HEK293 (cell line): ENCODE measurements at regions not wholly inside any gene's neighbourhood (a gene's known extent, or its start where the extent isn't known, plus 50 kb on each side); places are given as distances from the start of the nearest gene placed in this dataset.

Source experiments
- CTCF ChIA-PET: fragments of 350-600 bp; formaldehyde crosslinking; extraction: SDS; loops from one replicate; lab custom pipeline; 2021; ENCODE audit warnings: antibody characterized with exemption; lab: Yijun Ruan, JAX
- POLR2A ChIA-PET: fragments of 300-600 bp; formaldehyde crosslinking; extraction: SDS; loops from one replicate; lab custom pipeline; 2020; ENCODE audit warnings: antibody characterized with exemption, inconsistent platforms; lab: Yijun Ruan, JAX
- H3K27ac ChIP-seq: fragments of 200-500 bp; sonication (Bioruptor generic); 2 replicates; pipeline ENCODE4 v1.5.1; 2014; ENCODE audit warnings: low read depth, low read length, control low read depth, inconsistent platforms; ENCODE audit errors: extremely low read depth
- H3K36me3 ChIP-seq, 2 experiments: fragments of 200-500 bp in 1 of 2; sonication (Bioruptor generic) in 1 of 2; 1 replicate in 1 of 2; 2 replicates in 1 of 2; pipeline ENCODE4 v1.5.1; 2014 to 2017; ENCODE audit warnings: inconsistent platforms in 2 of 2, low read length in 2 of 2; ENCODE audit not compliant: control insufficient read depth in 2 of 2, insufficient read depth in 1 of 2
- H3K4me1 ChIP-seq: fragments of 200-500 bp; sonication (Bioruptor generic); 2 replicates; pipeline ENCODE4 v1.5.1; 2014; ENCODE audit warnings: mild to moderate bottlenecking, low read length, inconsistent platforms; ENCODE audit not compliant: control insufficient read depth, insufficient read depth
- H3K4me3 ChIP-seq: 2 replicates; pipeline ENCODE4 v1.5.1; 2011; ENCODE audit warnings: low read depth, mild to moderate bottlenecking, control low read depth, low read length, moderate library complexity
- H3K9me3 ChIP-seq: fragments of 200-500 bp; sonication (Bioruptor generic); 2 replicates; pipeline ENCODE4 v1.5.1; 2014; ENCODE audit warnings: low read depth, low read length, inconsistent platforms; ENCODE audit not compliant: control insufficient read depth, insufficient read depth
- KLF7 ChIP-seq: fragments of 450-650 bp; formaldehyde crosslinking; IDR thresholded peaks from 2 replicates; pipeline ENCODE4 v1.5.1; 2016; ENCODE audit warnings: missing biosample characterization, missing genetic modification characterization, borderline replicate concordance
- PATZ1 ChIP-seq: fragments of 450-650 bp; formaldehyde crosslinking; IDR thresholded peaks from 2 replicates; pipeline ENCODE4 v1.5.1; 2016; ENCODE audit warnings: missing biosample characterization, missing genetic modification characterization
- PBX3 ChIP-seq: sonication (generic); formaldehyde crosslinking; IDR thresholded peaks from 2 replicates; pipeline ENCODE4 v1.8.1; 2022; ENCODE audit warnings: mild to moderate bottlenecking, moderate library complexity, missing genetic modification reagents
- SCRT2 ChIP-seq: fragments of 450-650 bp; formaldehyde crosslinking; IDR thresholded peaks from 2 replicates; pipeline ENCODE4 v1.5.1; 2016; ENCODE audit warnings: missing biosample characterization, missing genetic modification characterization
- SP7 ChIP-seq: fragments of 450-650 bp; formaldehyde crosslinking; IDR thresholded peaks from 2 replicates; pipeline ENCODE4 v1.5.1; 2016; ENCODE audit warnings: missing biosample characterization, missing genetic modification characterization
- ZFP37 ChIP-seq: fragments of 450-650 bp; formaldehyde crosslinking; IDR thresholded peaks from 2 replicates; pipeline ENCODE4 v1.5.1; 2016; ENCODE audit warnings: missing biosample characterization, missing genetic modification characterization
- ZNF157 ChIP-seq: fragments of 450-650 bp; formaldehyde crosslinking; IDR thresholded peaks from 2 replicates; pipeline ENCODE4 v1.5.1; 2016; ENCODE audit warnings: missing biosample characterization, missing genetic modification characterization
- ZNF266 ChIP-seq: fragments of 450-650 bp; formaldehyde crosslinking; IDR thresholded peaks from 2 replicates; pipeline ENCODE4 v1.5.1; 2016; ENCODE audit warnings: missing biosample characterization, missing genetic modification characterization, low read depth
- ZNF274 ChIP-seq, 2 experiments: fragments of 200-500 bp in 1 of 2; fragments of 450-650 bp in 1 of 2; sonication (Bioruptor generic) in 1 of 2; formaldehyde crosslinking in 1 of 2; IDR thresholded peaks; 2 replicates each; pipeline versions ENCODE4 v1.5.1 to v1.6.1; 2014 to 2016; ENCODE audit warnings: borderline replicate concordance in 1 of 2, inconsistent platforms in 1 of 2, low read length in 1 of 2, missing biosample characterization in 1 of 2, missing genetic modification characterization in 1 of 2
- ZNF366 ChIP-seq: fragments of 450-650 bp; formaldehyde crosslinking; conservative IDR thresholded peaks from 2 replicates; pipeline ENCODE4 v1.5.1; 2016; ENCODE audit warnings: missing biosample characterization, missing genetic modification characterization
- ZNF394 ChIP-seq: fragments of 450-650 bp; formaldehyde crosslinking; IDR thresholded peaks from 2 replicates; pipeline ENCODE4 v1.5.1; 2016; ENCODE audit warnings: missing biosample characterization, missing genetic modification characterization, mild to moderate bottlenecking, moderate library complexity, borderline replicate concordance
- ZNF510 ChIP-seq: fragments of 450-650 bp; formaldehyde crosslinking; IDR thresholded peaks from 2 replicates; pipeline ENCODE4 v1.5.1; 2018; ENCODE audit warnings: mild to moderate bottlenecking, missing genetic modification characterization, missing biosample characterization; ENCODE audit not compliant: insufficient replicate concordance
- ZNF513 ChIP-seq: fragments of 450-650 bp; IDR thresholded peaks from 2 replicates; pipeline ENCODE4 v1.5.1; 2018; ENCODE audit warnings: missing biosample characterization, missing genetic modification characterization
- ZNF571 ChIP-seq: fragments of 450-650 bp; formaldehyde crosslinking; IDR thresholded peaks from 2 replicates; pipeline ENCODE4 v1.5.0; 2017; ENCODE audit warnings: missing biosample characterization, missing genetic modification characterization
- ZNF585B ChIP-seq: fragments of 450-650 bp; formaldehyde crosslinking; IDR thresholded peaks from 2 replicates; pipeline ENCODE4 v1.5.1; 2016; ENCODE audit warnings: missing biosample characterization, missing genetic modification characterization
- ZNF701 ChIP-seq: fragments of 450-650 bp; formaldehyde crosslinking; IDR thresholded peaks from 2 replicates; pipeline ENCODE4 v1.5.1; 2016; ENCODE audit warnings: missing biosample characterization, missing genetic modification characterization
- ZNF747 ChIP-seq: fragments of 450-650 bp; formaldehyde crosslinking; IDR thresholded peaks from 2 replicates; pipeline ENCODE4 v1.5.1; 2016; ENCODE audit warnings: missing biosample characterization, missing genetic modification characterization
- ZNF776 ChIP-seq: fragments of 450-650 bp; formaldehyde crosslinking; IDR thresholded peaks from 2 replicates; pipeline ENCODE4 v1.5.0; 2017; ENCODE audit warnings: missing biosample characterization, missing genetic modification characterization, borderline replicate concordance
- ZNF837 ChIP-seq: fragments of 450-650 bp; formaldehyde crosslinking; IDR thresholded peaks from 2 replicates; pipeline ENCODE4 v1.5.1; 2016; ENCODE audit warnings: missing biosample characterization, missing genetic modification characterization
- TF ChIP-seq, protein P1 (sequence below): fragments of 450-650 bp; formaldehyde crosslinking; IDR thresholded peaks from 2 replicates; pipeline ENCODE4 v1.5.1; 2016; ENCODE audit warnings: missing biosample characterization, missing genetic modification characterization
- TF ChIP-seq, protein P2 (sequence below): fragments of 450-650 bp; formaldehyde crosslinking; IDR thresholded peaks from 2 replicates; pipeline ENCODE4 v1.5.1; 2016; ENCODE audit warnings: missing biosample characterization, missing genetic modification characterization
- TF ChIP-seq, protein P3 (sequence below): fragments of 450-650 bp; formaldehyde crosslinking; IDR thresholded peaks from 2 replicates; pipeline ENCODE4 v1.5.1; 2016; ENCODE audit warnings: missing biosample characterization, missing genetic modification characterization

GRCh38 chr19:31583148-31583547 lies 233.9 kb upstream of the TSHZ3 start:
- no peak overlapping the region for H3K4me3 ChIP-seq
- TF ChIP-seq ZNF513 (no peak), PATZ1 (tag by site-specific recombination) (no peak), SCRT2 (tag by site-specific recombination) (no peak), ZNF701 (tag by site-specific recombination) (no peak), PBX3 (CRISPR knock-in tag) (no peak), ZNF274 (IDR thresholded peaks at IDR 0.05; ENCODE audit: low read length) (no peak), ZNF274 (tag by site-specific recombination; IDR thresholded peaks at IDR 0.05; ENCODE audit: borderline replicate concordance) (no peak), ZFP37 (tag by site-specific recombination) (no peak), ZNF366 (tag by site-specific recombination) (no peak), ZNF394 (tag by site-specific recombination) (no peak), ZNF571 (tag by site-specific recombination) (no peak)
- TF ChIP-seq, protein P1, sequence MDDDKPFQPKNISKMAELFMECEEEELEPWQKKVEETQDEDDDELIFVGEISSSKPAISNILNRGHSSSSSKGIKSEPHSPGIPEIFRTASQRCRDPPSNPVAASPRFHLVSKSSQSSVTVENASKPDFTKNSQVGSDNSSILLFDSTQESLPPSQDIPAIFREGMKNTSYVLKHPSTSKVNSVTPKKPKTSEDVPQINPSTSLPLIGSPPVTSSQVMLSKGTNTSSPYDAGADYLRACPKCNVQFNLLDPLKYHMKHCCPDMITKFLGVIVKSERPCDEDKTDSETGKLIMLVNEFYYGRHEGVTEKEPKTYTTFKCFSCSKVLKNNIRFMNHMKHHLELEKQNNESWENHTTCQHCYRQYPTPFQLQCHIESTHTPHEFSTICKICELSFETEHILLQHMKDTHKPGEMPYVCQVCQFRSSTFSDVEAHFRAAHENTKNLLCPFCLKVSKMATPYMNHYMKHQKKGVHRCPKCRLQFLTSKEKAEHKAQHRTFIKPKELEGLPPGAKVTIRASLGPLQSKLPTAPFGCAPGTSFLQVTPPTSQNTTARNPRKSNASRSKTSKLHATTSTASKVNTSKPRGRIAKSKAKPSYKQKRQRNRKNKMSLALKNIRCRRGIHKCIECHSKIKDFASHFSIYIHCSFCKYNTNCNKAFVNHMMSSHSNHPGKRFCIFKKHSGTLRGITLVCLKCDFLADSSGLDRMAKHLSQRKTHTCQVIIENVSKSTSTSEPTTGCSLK (tag by site-specific recombination): no peak
- ChIA-PET POLR2A (no interaction called here), CTCF (interaction anchor here (0.7 to 1.2 kb wide), 4 partner anchors 17 to 710 kb away, joined by 3 to 4 read pairs (median 4); no protein-coding TSS in a partner anchor)
- no peaks in the 10 kb centered on the region; the same call in 1 of the 2 replicates for H3K4me1 ChIP-seq
- H3K36me3 ChIP-seq: no peaks in the 10 kb centered on the region; a peak in 1 of 3 replicates
- H3K9me3 ChIP-seq: no peaks in the 10 kb centered on the region; the same call in 1 of the 2 replicates
- no peak overlapping the region for H3K27ac ChIP-seq

- no peak overlapping the region for H3K27ac ChIP-seq
- TF ChIP-seq ZNF776 (no peak), ZNF585B (tag by site-specific recombination) (no peak), KLF7 (no peak), SP7 (tag by site-specific recombination) (no peak), ZNF394 (tag by site-specific recombination) (no peak), ZNF837 (tag by site-specific recombination) (no peak), ZNF747 (tag by site-specific recombination) (no peak), ZNF157 (no peak), ZNF510 (tag by site-specific recombination) (no peak), ZNF266 (tag by site-specific recombination) (no peak)
- TF ChIP-seq, protein P2, sequence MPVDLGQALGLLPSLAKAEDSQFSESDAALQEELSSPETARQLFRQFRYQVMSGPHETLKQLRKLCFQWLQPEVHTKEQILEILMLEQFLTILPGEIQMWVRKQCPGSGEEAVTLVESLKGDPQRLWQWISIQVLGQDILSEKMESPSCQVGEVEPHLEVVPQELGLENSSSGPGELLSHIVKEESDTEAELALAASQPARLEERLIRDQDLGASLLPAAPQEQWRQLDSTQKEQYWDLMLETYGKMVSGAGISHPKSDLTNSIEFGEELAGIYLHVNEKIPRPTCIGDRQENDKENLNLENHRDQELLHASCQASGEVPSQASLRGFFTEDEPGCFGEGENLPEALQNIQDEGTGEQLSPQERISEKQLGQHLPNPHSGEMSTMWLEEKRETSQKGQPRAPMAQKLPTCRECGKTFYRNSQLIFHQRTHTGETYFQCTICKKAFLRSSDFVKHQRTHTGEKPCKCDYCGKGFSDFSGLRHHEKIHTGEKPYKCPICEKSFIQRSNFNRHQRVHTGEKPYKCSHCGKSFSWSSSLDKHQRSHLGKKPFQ (tag by site-specific recombination): no peak
- TF ChIP-seq, protein P3, sequence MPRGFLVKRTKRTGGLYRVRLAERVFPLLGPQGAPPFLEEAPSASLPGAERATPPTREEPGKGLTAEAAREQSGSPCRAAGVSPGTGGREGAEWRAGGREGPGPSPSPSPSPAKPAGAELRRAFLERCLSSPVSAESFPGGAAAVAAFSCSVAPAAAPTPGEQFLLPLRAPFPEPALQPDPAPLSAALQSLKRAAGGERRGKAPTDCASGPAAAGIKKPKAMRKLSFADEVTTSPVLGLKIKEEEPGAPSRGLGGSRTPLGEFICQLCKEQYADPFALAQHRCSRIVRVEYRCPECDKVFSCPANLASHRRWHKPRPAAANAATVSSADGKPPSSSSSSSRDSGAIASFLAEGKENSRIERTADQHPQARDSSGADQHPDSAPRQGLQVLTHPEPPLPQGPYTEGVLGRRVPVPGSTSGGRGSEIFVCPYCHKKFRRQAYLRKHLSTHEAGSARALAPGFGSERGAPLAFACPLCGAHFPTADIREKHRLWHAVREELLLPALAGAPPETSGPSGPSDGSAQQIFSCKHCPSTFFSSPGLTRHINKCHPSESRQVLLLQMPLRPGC: no peak
- no peaks in the 10 kb centered on the region; the same call in 1 of the 2 replicates for H3K4me1 ChIP-seq
- CTCF ChIA-PET: no interaction called here
- H3K4me3 ChIP-seq: no peak overlapping the region
- no peaks in the 10 kb centered on the region; the same call in 1 of the 2 replicates for H3K9me3 ChIP-seq
- no peaks in the 10 kb centered on the region; a peak in 1 of 3 replicates for H3K36me3 ChIP-seq
- POLR2A ChIA-PET: no interaction called here
Measured at GRCh38 chr19:31586282-31586681, 237.0 kb upstream of the TSHZ3 start.
